Motor neuron (in vitro differentiated cells): ENCODE measurements at regions not wholly inside any gene's neighbourhood (a gene's known extent, or its start where the extent isn't known, plus 50 kb on each side); places are given as distances from the start of the nearest gene placed in this dataset.
"Not testable (repeated sequence)": the region's sequence is repeated elsewhere in the genome, so short reads cannot be mapped to it uniquely, and the experiment has no call there.

Source experiments
- ATAC-seq, 8 experiments: fragments of 200-7000 bp; cut with Tn5 transposase; replicated peaks in 6 of 8; 2 replicates each; pipeline ENCODE4 v1.8.0; 2021; ENCODE audit warnings: mild to moderate bottlenecking in 8 of 8, moderate library complexity in 8 of 8
- H3K27ac ChIP-seq, 2 donors: fragments of 250-450 bp; sonication (Bioruptor Pico); 2 replicates each; pipeline ENCODE4 v1.9.0; 2021; ENCODE audit warnings: antibody characterized with exemption in 2 of 2, mild to moderate bottlenecking in 2 of 2, moderate library complexity in 1 of 2
- H3K4me1 ChIP-seq, 2 donors: fragments of 250-450 bp; sonication (Bioruptor Pico); replicated peaks in 1 of 2; 2 replicates each; pipeline ENCODE4 v1.6.1; 2021; ENCODE audit warnings: antibody characterized with exemption in 2 of 2, mild to moderate bottlenecking in 2 of 2, moderate library complexity in 1 of 2
- H3K4me3 ChIP-seq, 5 donors: fragments of 250-450 bp; sonication (Bioruptor Pico); 2 replicates each; pipeline ENCODE4 v1.9.0; 2021; ENCODE audit warnings: antibody characterized with exemption in 5 of 5, mild to moderate bottlenecking in 5 of 5, moderate library complexity in 4 of 5
- WGBS, 10 experiments: fragments of 450-650 bp; shearing (Covaris generic); methylation state at CpG; one replicate each; pipeline ENCODE4 v1.0.0; 2022; 5-methylcytosine and 5-hydroxymethylcytosine counted together
- in situ Hi-C, 9 experiments: fragments of 400-800 bp; cut with MboI; loops; one replicate each; pipeline ENCODE4 v1.15.0; 2021; ENCODE audit warnings: low sequenced_read_pairs in 9 of 9, low pct_unique_long_range_greater_than_20kb in 2 of 9; ENCODE audit not compliant: unreplicated experiment in 9 of 9

DNA sequence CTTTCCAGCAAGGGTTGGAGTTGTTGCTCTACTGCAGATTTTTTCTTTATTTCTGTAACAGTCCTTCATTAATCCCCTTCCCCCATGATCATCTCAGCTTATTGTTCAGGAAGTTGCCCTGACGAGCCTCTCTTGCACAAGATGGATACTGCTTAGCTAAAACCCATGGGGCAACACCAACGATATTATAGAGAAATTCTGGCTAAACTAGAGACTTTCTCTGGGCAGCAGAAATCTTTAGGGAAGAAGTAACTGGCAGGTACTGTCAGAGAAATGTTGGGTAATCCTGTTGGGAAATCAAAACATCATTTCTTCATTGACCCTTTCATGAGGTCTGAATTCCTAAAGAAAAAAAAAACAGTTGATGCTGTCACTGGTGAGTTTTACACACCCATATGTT is 921.3 kb downstream of the NLGN4X start:
- in situ Hi-C loops: no loop called here
- H3K27ac ChIP-seq: no peak overlapping the region
- 14 to 94% methylated on average over 1 to 2 of the region's 2 CpGs; no CpG with 5 or more reads in 8 of the 10 experiments for WGBS, 10 experiments
- H3K4me3 ChIP-seq: no peak overlapping the region
- no peaks in the 10 kb centered on the region for H3K4me1 ChIP-seq
- no peak for ATAC-seq

DNA sequence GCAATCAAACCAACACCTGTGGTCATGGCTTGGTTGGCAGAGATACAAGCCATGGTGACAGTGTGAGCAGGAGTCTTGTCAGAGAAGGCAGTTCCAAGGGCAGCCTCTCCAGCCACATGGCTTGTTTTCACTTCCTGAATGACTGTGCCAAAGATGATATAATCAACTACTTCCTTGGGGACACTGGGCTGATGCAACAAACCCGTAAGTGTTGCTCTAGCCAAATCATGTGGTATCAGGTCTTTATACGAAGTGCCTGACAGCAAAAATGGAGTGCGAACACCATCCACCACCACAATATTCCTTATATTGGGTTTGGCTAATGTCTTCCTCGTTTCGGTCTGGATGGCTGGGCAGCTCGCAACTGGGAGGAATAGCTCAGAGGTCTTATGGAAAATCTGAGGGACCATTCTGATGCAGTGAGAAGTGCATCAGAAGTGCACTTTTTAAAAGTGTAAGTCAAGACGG is 922.0 kb downstream of the NLGN4X start:
- H3K4me3 ChIP-seq: no peak overlapping the region
- in situ Hi-C loops: no loop called here
- no peaks in the 10 kb centered on the region for H3K4me1 ChIP-seq
- WGBS, 10 experiments: 33 to 100% (median 83%) methylated on average over 1 to 5 of the region's 7 CpGs; no CpG with 5 or more reads in 7 of the 10 experiments
- H3K27ac ChIP-seq: no peak overlapping the region
- peak in 3 of 8 experiments; percentile 35 to 91 (median 74) for ATAC-seq

DNA sequence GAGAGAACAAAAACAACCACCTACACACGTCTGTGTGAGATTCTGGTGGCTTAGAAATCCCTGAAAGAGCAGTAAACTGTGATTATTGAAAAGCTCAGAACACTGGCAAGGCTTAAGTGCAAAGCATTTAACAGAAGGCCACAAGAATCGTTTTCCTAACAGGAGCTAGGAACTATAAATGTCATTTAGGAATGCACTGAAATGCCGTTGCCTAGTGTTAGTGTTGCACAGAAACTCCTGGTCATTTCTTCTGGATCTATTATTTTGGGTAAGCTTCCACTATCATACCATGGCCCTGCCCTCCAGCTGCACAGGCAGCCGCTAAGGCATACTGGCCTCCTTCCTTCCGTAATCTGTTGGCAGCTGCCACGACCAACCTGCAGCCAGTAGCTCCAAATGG is 923.2 kb downstream of the NLGN4X start:
- Histone ChIP-seq H3K27ac (no peak overlapping the region), H3K4me1 (no peaks in the 10 kb centered on the region), H3K4me3 (no peak overlapping the region)
- in situ Hi-C loops: no loop called here
- WGBS, 10 experiments: 0 to 93% (median 20%) methylated on average over 1 to 4 of the region's 6 CpGs; no CpG with 5 or more reads in 7 of the 10 experiments
- ATAC-seq: peak in 1 of 8 experiments; percentile 60

DNA sequence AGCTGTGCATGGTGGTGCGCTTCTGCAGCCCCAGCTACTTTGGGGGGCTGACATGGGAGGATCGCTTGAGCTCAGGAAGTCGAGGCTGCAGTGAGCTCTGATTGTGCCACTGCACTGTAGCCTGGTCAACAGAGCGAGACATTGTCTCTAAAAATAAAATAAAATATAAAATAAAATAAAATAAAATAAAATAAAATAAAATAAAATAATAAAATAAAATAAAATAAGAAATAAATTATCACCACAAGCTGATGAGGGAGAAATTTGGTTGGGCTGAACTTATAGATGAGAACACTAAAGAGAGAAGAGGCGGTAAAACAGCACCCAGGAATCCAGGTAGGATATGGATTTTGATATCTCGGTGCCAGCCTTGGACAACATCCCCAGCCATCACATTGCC is 933.7 kb downstream of the NLGN4X start:
- no peaks in the 10 kb centered on the region for H3K4me1 ChIP-seq
- no peak for ATAC-seq
- WGBS, 10 experiments: 0 to 100% (median 70%) methylated on average over 1 to 6 of the region's 6 CpGs; no CpG with 5 or more reads in 2 of the 10 experiments

DNA sequence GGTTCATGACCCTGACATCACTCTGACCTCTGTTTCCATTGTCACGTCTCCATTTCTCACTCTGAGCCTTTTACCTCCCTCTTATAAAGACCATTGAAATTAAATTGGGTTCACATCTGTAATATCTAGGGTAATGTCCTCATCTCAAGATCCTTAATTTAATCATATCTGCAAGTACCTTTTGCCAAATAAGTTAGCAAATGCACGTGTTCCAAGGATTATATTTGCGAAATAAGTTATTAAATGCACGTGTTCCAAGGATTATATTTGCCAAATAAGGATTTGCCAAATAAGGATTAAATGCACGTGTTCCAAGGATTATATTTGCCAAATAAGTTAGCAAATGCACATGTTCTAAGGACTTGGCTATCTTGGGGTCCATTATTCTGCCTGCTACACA is 938.0 kb downstream of the NLGN4X start:
- no peak overlapping the region for H3K27ac ChIP-seq
- H3K4me3 ChIP-seq: no peak overlapping the region
- in situ Hi-C loops: no loop called here
- ATAC-seq: no peak
- WGBS, 10 experiments: 0 to 100% (median 0%) methylated on average over 1 to 3 of the region's 5 CpGs; no CpG with 5 or more reads in 3 of the 10 experiments
- no peaks in the 10 kb centered on the region for H3K4me1 ChIP-seq

More for the DNA sequence above, 933.7 kb downstream of the NLGN4X start:
- Histone ChIP-seq H3K27ac (no peak overlapping the region), H3K4me3 (no peak overlapping the region)
- in situ Hi-C loops: no loop called here

DNA sequence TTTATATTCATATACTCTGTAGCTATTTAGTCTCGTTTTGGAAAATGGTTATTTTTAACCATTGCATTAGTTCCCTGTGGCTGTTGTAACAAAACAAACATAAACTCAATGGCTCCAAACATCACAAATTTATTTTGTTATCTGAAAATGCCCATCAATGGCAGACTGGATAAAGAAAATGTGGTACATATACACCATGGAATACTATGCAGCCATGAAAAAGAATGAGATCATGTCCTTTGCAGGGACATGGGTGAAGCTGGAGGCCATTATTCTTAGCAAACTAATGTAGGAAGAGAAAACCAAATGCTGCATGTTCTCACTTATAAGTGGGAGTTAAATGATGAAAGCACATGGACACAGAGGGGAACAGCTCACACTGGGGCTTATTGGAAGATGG is 938.7 kb downstream of the NLGN4X start:
- H3K27ac ChIP-seq, H3K4me1 ChIP-seq, ATAC-seq, in situ Hi-C loops, H3K4me3 ChIP-seq: not testable (repeated sequence)
- 0 to 82% methylated on average over 1 of the region's 1 CpG; no CpG with 5 or more reads in 8 of the 10 experiments for WGBS, 10 experiments

DNA sequence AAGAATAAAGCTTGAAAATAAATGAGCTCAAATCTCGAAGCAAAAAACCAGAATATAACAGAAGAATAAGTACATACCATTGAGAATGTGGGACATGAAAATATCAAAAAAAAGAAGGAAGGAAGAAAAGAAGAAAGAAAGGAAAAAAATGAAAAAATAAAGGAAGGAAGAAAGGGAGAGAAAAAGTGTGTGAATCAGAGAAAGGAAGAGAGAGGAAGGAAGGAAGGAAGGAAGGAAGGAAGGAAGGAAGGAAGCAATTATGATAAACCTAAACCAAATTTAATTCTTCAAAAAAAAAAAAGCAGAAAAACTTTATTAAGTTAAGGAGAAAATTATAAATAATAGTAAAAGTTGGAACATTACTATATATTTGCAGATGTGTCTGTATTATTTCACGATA is 949.8 kb downstream of the NLGN4X start:
- Histone ChIP-seq H3K4me1 (no peaks in the 10 kb centered on the region), H3K4me3 (no peak overlapping the region), H3K27ac (no peak overlapping the region)
- WGBS, 10 experiments: 0 to 91% (median 54%) methylated on average over 1 to 2 of the region's 2 CpGs; no CpG with 5 or more reads in 4 of the 10 experiments
- in situ Hi-C loops: no loop called here
- ATAC-seq: no peak

DNA sequence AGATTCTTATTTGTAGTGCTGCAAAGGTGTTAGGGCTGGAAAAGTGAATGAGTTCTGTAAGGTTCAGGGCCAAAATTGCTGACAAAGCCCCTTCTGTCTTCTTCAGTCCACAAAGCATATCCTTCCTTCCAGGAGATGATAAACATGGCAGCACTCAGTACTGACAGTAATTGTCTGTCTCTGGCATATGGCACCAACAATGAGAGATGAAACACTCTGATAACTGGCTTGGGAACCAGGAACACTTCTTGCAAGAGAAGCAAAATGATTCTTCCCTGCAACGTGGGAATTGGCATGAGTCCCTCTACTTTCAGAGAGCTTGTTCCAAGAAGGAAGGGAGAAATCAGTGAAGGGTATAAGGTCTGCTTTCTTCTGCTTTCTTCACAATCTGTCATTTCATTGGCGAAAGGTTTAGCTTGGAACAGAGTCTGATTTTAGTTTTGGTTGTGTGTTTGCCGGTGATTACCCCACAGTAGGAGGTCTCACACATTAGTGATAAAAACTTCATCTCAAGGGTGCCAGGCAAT is 963.3 kb downstream of the NLGN4X start:
- in situ Hi-C loops: no loop called here
- H3K4me3 ChIP-seq: no peak overlapping the region
- no peaks in the 10 kb centered on the region for H3K4me1 ChIP-seq
- H3K27ac ChIP-seq: no peak overlapping the region
- ATAC-seq: no peak
- WGBS, 10 experiments: 0 to 92% methylated on average over 2 to 3 of the region's 3 CpGs; no CpG with 5 or more reads in 8 of the 10 experiments

DNA sequence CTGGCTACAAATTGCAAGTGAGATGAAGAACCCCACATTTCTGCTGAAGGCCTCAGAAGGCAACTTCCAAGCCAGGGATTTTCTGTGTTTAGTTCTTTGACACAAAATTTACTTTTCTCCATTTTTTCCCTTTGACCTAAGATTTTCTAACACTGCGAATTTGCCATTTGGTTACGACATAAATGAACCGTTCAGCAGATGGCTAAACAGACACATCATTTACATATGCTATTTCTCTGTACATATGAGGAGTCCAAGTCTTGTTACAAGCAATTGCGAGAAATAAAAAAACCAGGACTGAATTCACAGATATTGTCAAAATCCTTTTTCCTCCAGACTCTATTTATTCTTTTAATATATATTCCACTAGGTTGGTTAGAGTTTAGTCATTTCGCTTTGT is 978.6 kb downstream of the NLGN4X start:
- 0 to 100% (median 88%) methylated on average over 1 to 5 of the region's 5 CpGs; no CpG with 5 or more reads in 1 of the 10 experiments for WGBS, 10 experiments
- no peak for ATAC-seq
- no peak overlapping the region for H3K27ac ChIP-seq
- in situ Hi-C loops: no loop called here
- no peaks in the 10 kb centered on the region for H3K4me1 ChIP-seq
- H3K4me3 ChIP-seq: no peak overlapping the region

DNA sequence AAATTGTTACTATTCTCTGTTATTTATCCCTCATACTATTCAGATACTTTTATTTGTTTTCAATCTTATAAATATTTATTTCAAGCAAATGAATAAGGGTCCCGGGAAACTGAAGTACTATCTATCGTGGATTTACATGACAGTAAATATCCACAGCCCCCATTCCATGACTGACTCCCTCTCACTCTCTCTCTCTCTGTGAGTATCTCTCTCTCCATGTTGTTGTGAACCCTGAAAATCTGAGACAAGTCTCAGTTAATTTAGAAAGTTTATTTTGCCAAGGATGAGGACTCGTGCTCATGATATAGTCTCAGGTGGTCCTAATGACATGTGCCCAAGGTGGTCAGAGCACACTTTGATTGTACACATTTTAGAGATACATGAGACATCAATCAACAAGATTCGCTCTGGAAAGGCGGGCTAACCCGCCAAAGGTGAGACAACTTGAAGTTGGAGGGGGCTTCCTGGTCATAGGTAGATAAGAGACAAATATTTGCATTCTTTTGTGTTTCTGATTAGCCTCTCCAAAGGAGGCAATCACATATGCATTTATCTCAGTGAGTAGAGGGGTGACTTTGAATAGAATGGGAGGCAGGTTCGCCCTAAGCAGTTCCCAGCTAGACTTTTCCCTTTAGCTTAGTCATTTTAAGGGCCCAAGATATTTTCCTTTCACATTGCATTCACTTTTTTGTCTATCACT is 986.4 kb downstream of the NLGN4X start:
- H3K4me1 ChIP-seq: no peaks in the 10 kb centered on the region
- in situ Hi-C loops: no loop called here
- ATAC-seq: no peak
- 0 to 100% (median 20%) methylated on average over 1 to 3 of the region's 7 CpGs; no CpG with 5 or more reads in 3 of the 10 experiments for WGBS, 10 experiments
- no peak overlapping the region for H3K4me3 ChIP-seq
- no peak overlapping the region for H3K27ac ChIP-seq

DNA sequence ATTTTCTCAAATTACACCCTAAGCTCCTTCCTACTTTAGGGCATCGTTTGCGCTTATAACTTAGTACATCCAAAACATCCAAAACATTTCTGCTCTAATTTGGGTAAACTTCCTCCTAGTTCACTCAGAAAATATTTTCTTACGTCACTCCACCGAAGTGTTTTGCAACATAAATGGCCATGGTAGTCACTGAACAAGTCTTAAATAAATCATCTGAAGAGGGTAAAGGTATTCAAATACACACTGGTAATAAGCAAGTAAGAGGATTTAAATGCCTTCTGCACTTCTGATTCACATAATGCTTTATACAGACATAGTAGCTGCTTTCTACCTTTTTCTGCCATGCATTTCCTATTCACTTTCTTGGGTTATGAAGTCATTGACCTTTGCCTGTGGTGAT is 991.9 kb downstream of the NLGN4X start:
- in situ Hi-C loops: no loop called here
- H3K4me3 ChIP-seq: no peak overlapping the region
- 18 to 100% (median 75%) methylated on average over 1 to 3 of the region's 4 CpGs; no CpG with 5 or more reads in 2 of the 10 experiments for WGBS, 10 experiments
- ATAC-seq: no peak
- H3K4me1 ChIP-seq: no peaks in the 10 kb centered on the region
- no peak overlapping the region for H3K27ac ChIP-seq

DNA sequence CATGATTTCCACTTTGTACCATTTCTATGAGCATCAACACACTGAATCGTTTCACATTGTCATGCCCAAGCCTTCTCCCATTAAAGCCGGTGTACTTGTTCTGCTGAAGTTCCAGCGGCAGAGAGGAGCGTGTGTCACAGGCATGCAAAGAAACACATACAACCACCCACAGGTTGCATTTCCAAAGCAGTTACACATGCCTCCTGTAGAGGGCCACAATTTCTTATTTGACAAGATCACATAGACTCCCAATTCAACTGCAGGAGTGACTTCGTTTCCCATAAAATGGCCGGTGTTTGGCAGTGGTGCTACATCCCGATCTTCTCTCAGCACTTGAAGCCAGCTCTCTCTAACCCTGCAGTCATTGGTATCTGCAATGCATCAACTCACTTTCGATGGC is 992.6 kb downstream of the NLGN4X start:
- H3K4me3 ChIP-seq: no peak overlapping the region
- ATAC-seq: peak in 1 of 8 experiments; percentile 36
- in situ Hi-C loops: no loop called here
- H3K27ac ChIP-seq: no peak overlapping the region
- no peaks in the 10 kb centered on the region for H3K4me1 ChIP-seq
- WGBS, 10 experiments: 0 to 100% (median 4%) methylated on average over 1 to 4 of the region's 8 CpGs; no CpG with 5 or more reads in 5 of the 10 experiments

DNA sequence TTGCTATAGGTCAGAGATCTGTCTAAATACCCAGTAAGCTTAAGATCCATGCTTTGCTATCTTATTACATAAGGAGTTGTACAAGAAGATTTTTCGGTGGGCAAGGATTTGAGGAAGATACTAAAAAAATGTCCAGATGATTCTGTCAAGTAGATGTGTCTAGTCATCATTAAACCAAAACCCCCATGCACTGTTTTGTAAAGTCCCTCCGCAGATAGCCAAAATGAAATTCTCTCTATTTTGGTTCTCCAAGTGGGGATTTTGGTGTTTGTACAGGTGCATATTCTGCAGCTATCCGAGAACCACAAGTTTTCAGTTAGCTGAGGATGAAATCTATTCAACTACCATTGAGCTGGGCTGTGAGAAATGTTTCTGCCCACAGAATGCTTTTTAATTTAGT is 994.8 kb downstream of the NLGN4X start:
- in situ Hi-C loops: no loop called here
- H3K4me1 ChIP-seq: no peaks in the 10 kb centered on the region
- WGBS, 10 experiments: 0 to 100% (median 49%) methylated on average over 1 to 3 of the region's 3 CpGs; no CpG with 5 or more reads in 6 of the 10 experiments
- H3K27ac ChIP-seq: no peak overlapping the region
- ATAC-seq: no peak
- H3K4me3 ChIP-seq: no peak overlapping the region

DNA sequence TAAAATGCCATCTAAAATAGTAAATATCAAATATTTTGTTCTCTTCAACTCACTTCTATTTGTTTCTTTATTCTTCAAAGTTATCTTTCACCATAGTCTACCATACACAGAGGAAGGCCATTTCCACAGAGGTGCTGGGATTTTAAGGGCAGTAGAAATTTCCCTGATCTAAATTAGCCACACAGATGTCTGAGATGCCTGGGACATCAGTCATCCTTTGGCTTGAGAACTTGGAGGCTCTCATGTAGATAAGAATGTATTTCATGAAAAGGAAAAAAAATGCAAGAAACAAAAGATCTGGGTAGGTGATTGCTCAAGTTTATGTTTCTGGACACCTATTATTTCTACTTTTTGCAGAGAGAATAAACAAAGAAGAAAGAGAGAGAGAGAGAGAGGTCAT is 1008.2 kb downstream of the NLGN4X start:
- in situ Hi-C loops: no loop called here
- ATAC-seq: no peak
- no peak overlapping the region for H3K27ac ChIP-seq
- no peaks in the 10 kb centered on the region for H3K4me1 ChIP-seq
- H3K4me3 ChIP-seq: no peak overlapping the region
